OCI-LY3 (cell line): ENCODE measurements at regions not wholly inside any gene's neighbourhood (a gene's known extent, or its start where the extent isn't known, plus 50 kb on each side); places are given as distances from the start of the nearest gene placed in this dataset.

Experiments
- EZH2phosphoT487 ChIP-seq: fragments of 200-600 bp; shearing (Covaris generic); IDR thresholded peaks from 2 replicates; pipeline ENCODE4 v1.6.1; 2018; ENCODE audit warnings: antibody characterized with exemption, mixed run types, low read depth
- TF ChIP-seq, protein P1 (sequence below): fragments of 200-600, 300-600 bp; sonication (generic); IDR thresholded peaks from 2 replicates; pipeline ENCODE4 v1.5.1; 2014; ENCODE audit warnings: antibody characterized with exemption, low read length, low read depth

DNA sequence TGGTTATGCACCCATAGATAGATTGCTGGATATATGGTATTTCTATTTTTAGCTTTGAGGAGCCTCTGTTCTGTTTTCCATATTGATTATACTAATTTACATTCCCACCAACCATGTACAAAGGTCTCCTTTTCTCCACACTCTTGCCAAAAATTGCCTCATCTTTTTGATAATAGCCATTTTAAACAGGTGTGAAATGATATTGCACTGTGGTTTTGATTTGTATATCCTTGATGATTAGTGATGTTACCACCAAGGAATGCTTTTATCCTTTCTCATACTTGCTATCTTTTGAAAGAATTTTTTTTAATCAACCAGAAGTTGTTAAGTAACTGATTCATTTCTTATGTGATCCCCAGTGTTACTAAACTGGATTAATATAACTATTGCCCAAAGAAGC lies 60.0 kb downstream of the BBS10 start:
- TF ChIP-seq, protein P1, sequence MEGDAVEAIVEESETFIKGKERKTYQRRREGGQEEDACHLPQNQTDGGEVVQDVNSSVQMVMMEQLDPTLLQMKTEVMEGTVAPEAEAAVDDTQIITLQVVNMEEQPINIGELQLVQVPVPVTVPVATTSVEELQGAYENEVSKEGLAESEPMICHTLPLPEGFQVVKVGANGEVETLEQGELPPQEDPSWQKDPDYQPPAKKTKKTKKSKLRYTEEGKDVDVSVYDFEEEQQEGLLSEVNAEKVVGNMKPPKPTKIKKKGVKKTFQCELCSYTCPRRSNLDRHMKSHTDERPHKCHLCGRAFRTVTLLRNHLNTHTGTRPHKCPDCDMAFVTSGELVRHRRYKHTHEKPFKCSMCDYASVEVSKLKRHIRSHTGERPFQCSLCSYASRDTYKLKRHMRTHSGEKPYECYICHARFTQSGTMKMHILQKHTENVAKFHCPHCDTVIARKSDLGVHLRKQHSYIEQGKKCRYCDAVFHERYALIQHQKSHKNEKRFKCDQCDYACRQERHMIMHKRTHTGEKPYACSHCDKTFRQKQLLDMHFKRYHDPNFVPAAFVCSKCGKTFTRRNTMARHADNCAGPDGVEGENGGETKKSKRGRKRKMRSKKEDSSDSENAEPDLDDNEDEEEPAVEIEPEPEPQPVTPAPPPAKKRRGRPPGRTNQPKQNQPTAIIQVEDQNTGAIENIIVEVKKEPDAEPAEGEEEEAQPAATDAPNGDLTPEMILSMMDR: no peak
- no peak for TF ChIP-seq EZH2phosphoT487
